ENCODE measurements at regions not wholly inside any gene's neighbourhood (a gene's known extent, or its start where the extent isn't known, plus 50 kb on each side); places are given as distances from the start of the nearest gene placed in this dataset.

DNA sequence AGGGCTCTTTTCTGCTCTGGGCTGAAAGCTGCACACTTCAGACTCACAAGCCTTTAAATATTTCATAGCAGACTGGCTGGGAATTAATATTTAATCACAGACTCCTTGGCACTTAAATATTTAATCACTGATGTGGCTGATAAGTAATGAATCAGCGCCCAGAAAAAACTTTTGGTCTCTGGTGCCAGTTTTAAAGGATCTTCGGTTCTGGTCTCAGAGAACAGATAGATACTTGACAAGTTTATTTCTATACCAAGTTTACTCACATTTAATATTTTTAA lies 201.2 kb downstream of the MYCN start:
- TF ChIP-seq TAF1 (IDR thresholded peaks at IDR 0.05; ENCODE audit: borderline replicate concordance, insufficient read depth, low read length), result no peak
- TF ChIP-seq, protein P1, sequence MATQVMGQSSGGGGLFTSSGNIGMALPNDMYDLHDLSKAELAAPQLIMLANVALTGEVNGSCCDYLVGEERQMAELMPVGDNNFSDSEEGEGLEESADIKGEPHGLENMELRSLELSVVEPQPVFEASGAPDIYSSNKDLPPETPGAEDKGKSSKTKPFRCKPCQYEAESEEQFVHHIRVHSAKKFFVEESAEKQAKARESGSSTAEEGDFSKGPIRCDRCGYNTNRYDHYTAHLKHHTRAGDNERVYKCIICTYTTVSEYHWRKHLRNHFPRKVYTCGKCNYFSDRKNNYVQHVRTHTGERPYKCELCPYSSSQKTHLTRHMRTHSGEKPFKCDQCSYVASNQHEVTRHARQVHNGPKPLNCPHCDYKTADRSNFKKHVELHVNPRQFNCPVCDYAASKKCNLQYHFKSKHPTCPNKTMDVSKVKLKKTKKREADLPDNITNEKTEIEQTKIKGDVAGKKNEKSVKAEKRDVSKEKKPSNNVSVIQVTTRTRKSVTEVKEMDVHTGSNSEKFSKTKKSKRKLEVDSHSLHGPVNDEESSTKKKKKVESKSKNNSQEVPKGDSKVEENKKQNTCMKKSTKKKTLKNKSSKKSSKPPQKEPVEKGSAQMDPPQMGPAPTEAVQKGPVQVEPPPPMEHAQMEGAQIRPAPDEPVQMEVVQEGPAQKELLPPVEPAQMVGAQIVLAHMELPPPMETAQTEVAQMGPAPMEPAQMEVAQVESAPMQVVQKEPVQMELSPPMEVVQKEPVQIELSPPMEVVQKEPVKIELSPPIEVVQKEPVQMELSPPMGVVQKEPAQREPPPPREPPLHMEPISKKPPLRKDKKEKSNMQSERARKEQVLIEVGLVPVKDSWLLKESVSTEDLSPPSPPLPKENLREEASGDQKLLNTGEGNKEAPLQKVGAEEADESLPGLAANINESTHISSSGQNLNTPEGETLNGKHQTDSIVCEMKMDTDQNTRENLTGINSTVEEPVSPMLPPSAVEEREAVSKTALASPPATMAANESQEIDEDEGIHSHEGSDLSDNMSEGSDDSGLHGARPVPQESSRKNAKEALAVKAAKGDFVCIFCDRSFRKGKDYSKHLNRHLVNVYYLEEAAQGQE (IDR thresholded peaks at IDR 0.05; ENCODE audit: insufficient read depth in 1 of 2, low read depth in 2 of 2, low read length in 2 of 2), result no peak
- no peak for TF ChIP-seq POLR2AphosphoS5 (IDR thresholded peaks at IDR 0.05; ENCODE audit: low read depth, low read length)
- TF ChIP-seq FOXP2 (optimal IDR thresholded peaks at IDR 0.05; ENCODE audit: borderline replicate concordance, extremely low read depth, extremely low read length, insufficient read depth), result no peak
- TF ChIP-seq SIN3A (IDR thresholded peaks at IDR 0.05; ENCODE audit: borderline replicate concordance, insufficient read depth, low read length), result no peak

GRCh38 chr2:16140771-16141640 lies 200.7 kb downstream of the MYCN start:
- TF ChIP-seq FOXP2 (optimal IDR thresholded peaks at IDR 0.05; ENCODE audit: borderline replicate concordance, extremely low read depth, extremely low read length, insufficient read depth) (no peak), POLR2AphosphoS5 (IDR thresholded peaks at IDR 0.05; ENCODE audit: low read depth, low read length) (no peak), SIN3A (IDR thresholded peaks at IDR 0.05; ENCODE audit: borderline replicate concordance, insufficient read depth, low read length) (no peak), TAF1 (IDR thresholded peaks at IDR 0.05; ENCODE audit: borderline replicate concordance, insufficient read depth, low read length) (no peak)
- TF ChIP-seq, protein P1 (IDR thresholded peaks at IDR 0.05; ENCODE audit: insufficient read depth in 1 of 2, low read depth in 2 of 2, low read length in 2 of 2), result no peak

DNA sequence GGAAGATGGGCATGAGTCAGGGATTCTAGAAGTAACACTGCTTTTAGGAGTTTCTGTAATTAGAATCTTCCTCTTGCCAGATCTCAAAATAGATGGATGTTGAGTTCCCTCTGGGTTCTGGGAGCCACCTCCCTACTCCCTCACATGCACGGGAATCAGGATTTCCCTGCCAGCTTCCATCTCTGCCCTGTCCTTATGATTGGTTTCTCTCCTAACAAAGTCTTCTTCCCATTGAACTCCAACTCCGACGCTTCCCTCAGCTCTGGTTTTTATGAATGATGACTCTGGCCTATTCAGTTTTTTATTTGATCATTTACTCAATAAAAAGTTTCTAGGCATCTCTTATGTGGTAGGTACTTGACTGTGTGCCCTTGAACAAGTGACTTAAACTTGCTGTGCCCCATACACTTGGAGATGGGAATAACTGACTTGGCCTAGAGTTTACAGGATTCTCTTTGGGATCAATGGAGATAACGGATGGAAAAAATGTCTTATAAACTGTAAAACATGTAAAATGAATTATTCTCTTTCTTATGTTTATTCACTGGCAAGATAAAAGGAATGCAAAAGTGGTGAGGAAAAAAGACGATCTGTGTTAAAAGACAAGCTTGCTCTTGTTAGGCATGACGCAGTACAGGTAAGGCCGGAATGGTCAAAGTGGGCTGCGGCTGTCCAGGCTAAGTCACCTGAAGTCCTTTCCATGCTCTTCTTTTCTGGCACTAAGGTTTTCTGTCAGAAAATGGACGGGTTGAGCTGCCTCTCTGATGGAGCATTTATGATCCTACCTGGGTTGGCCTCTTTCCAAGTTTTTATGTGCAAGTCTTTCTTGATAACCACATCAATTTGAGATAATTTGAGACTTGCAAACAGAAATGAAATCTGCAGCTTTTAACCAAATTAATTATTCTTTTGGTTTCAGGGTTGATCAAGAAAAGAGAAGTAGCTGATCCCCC lies 199.6 kb downstream of the MYCN start:
- TF ChIP-seq POLR2AphosphoS5 (IDR thresholded peaks at IDR 0.05; ENCODE audit: low read depth, low read length), result no peak
- no peak for TF ChIP-seq FOXP2 (optimal IDR thresholded peaks at IDR 0.05; ENCODE audit: borderline replicate concordance, extremely low read depth, extremely low read length, insufficient read depth)
- no peak for TF ChIP-seq TAF1 (IDR thresholded peaks at IDR 0.05; ENCODE audit: borderline replicate concordance, insufficient read depth, low read length)
- TF ChIP-seq, protein P1 (IDR thresholded peaks at IDR 0.05; ENCODE audit: insufficient read depth in 1 of 2, low read depth in 2 of 2, low read length in 2 of 2), result no peak
- TF ChIP-seq SIN3A (IDR thresholded peaks at IDR 0.05; ENCODE audit: borderline replicate concordance, insufficient read depth, low read length), result no peak

DNA sequence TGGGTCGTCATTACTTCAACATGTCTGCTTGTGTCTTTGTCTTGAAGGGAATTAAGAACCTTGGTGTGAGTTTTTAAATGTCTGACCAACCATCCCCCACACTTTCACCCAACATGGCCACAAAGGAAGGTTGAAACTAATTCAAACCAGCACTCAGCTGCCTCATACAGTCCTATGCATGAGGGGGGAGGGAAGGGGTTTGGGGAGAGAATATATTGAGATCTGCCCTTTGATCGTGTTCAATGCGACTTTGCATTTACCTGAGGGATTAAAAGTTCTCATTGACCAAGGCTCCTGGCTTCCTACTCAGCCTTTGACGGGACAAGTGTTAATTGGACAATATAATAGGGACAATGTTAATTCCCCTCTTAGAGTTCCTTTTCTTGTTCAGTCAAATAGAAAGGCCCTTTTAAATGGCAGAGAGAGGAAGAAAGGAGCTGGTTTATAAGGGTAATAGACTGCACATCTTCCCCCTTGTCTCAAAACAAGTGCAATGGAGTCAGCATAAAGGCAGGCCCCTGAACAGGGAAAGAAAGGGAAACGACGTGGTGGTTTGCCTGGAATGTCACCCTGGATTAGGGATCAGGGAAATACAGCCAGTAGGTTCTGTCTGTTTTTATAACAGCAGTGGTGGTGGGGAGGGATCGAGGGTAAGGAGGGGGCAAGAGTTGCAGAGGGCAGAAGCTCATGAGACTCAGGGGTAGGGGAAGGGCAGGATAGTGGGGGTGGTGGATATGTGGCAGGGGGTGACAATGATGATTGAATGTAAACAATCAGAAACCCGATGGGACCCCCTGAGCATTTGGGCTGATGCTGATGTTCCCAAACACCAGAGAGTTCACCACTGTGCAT lies 198.7 kb downstream of the MYCN start:
- TF ChIP-seq FOXP2 (optimal IDR thresholded peaks at IDR 0.05; ENCODE audit: borderline replicate concordance, extremely low read depth, extremely low read length, insufficient read depth), result no peak
- no peak for TF ChIP-seq TAF1 (IDR thresholded peaks at IDR 0.05; ENCODE audit: borderline replicate concordance, insufficient read depth, low read length)
- no peak for TF ChIP-seq POLR2AphosphoS5 (IDR thresholded peaks at IDR 0.05; ENCODE audit: low read depth, low read length)
- TF ChIP-seq, protein P1 (IDR thresholded peaks at IDR 0.05; ENCODE audit: insufficient read depth in 1 of 2, low read depth in 2 of 2, low read length in 2 of 2), result no peak
- no peak for TF ChIP-seq SIN3A (IDR thresholded peaks at IDR 0.05; ENCODE audit: borderline replicate concordance, insufficient read depth, low read length)
